ENCODE measurements at regions not wholly inside any gene's neighbourhood (a gene's known extent, or its start where the extent isn't known, plus 50 kb on each side); places are given as distances from the start of the nearest gene placed in this dataset.

DNA sequence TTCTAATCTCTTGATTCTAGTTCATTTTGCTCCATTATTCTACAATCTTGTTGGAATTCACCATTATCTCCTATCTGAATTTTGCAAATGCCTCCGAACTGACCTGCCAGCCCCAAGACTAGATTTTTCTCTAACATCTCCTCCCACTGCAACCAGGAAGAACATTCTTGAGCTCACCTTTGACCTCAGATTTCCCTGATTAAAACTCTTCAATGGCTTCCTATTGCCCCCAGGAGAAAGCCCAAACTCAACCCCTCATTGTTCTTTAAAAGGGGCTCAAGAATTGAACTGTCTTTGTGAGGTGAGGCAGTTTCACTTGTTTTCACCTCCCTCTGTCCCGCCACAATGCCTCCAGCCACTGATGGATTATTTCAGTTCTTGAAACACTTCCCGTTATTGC, 784.6 kb upstream of the ZEB2 start:
- H3K27ac ChIP-seq (ENCODE audit: extremely low read depth, low read depth, low read length), result no peak overlapping the region
- ChIA-PET POLR2A (no interaction called here), CTCF (interaction anchor here (0.6 kb wide), 1 partner anchor 1433 kb away, joined by 3 read pairs; no protein-coding TSS in a partner anchor)
- H3K4me1 ChIP-seq (ENCODE audit: control insufficient read depth, insufficient read depth, low read length), result no peaks in the 10 kb centered on the region
- H3K9me3 ChIP-seq (ENCODE audit: control insufficient read depth, insufficient read depth, low read depth, low read length), result no peaks in the 10 kb centered on the region
- no peak for TF ChIP-seq BCL11B (tag by site-specific recombination; IDR thresholded peaks at IDR 0.05; ENCODE audit: low read depth)
- TF ChIP-seq, protein P1, sequence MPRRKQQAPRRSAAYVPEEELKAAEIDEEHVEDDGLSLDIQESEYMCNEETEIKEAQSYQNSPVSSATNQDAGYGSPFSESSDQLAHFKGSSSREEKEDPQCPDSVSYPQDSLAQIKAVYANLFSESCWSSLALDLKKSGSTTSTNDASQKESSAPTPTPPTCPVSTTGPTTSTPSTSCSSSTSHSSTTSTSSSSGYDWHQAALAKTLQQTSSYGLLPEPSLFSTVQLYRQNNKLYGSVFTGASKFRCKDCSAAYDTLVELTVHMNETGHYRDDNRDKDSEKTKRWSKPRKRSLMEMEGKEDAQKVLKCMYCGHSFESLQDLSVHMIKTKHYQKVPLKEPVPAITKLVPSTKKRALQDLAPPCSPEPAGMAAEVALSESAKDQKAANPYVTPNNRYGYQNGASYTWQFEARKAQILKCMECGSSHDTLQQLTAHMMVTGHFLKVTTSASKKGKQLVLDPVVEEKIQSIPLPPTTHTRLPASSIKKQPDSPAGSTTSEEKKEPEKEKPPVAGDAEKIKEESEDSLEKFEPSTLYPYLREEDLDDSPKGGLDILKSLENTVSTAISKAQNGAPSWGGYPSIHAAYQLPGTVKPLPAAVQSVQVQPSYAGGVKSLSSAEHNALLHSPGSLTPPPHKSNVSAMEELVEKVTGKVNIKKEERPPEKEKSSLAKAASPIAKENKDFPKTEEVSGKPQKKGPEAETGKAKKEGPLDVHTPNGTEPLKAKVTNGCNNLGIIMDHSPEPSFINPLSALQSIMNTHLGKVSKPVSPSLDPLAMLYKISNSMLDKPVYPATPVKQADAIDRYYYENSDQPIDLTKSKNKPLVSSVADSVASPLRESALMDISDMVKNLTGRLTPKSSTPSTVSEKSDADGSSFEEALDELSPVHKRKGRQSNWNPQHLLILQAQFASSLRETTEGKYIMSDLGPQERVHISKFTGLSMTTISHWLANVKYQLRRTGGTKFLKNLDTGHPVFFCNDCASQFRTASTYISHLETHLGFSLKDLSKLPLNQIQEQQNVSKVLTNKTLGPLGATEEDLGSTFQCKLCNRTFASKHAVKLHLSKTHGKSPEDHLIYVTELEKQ (tag by site-specific recombination; IDR thresholded peaks at IDR 0.05; ENCODE audit: borderline replicate concordance), result no peak
- H3K4me3 ChIP-seq (ENCODE audit: low read depth, low read length), result no peak overlapping the region
- H3K36me3 ChIP-seq (ENCODE audit: control insufficient read depth in 2 of 2, insufficient read depth in 1 of 2, low read length in 2 of 2), result no peaks in the 10 kb centered on the region

DNA sequence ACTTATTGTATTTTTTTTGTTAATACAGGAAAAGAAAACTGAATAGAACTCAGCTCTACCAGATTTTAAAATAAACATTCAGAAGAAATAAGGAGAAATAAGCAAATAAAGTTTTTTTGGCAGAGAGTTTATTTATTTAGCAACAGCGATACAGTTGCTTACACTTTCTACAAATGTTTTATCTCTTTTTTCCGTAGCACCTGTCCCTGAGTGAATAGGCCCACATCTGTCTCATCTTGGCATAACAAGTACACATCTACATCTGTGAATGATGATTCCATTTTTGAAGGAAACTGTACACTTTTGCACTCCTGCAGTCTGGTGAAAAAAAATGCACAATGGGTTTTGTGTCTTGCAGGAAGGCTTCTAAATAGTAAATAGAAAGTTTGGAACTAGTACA, 783.6 kb upstream of the ZEB2 start:
- no peak overlapping the region for H3K4me3 ChIP-seq (ENCODE audit: low read depth, low read length)
- POLR2A ChIA-PET, result no interaction called here
- H3K27ac ChIP-seq (ENCODE audit: extremely low read depth, low read depth, low read length), result no peak overlapping the region
- no peaks in the 10 kb centered on the region for H3K4me1 ChIP-seq (ENCODE audit: control insufficient read depth, insufficient read depth, low read length)
- no peaks in the 10 kb centered on the region for H3K36me3 ChIP-seq (ENCODE audit: control insufficient read depth in 2 of 2, insufficient read depth in 1 of 2, low read length in 2 of 2)
- CTCF ChIA-PET, result interaction anchor here (0.6 kb wide), 1 partner anchor 487 kb away, joined by 6 read pairs; no protein-coding TSS in a partner anchor
- no peaks in the 10 kb centered on the region for H3K9me3 ChIP-seq (ENCODE audit: control insufficient read depth, insufficient read depth, low read depth, low read length)
- TF ChIP-seq YY2 (tag by site-specific recombination; IDR thresholded peaks at IDR 0.05) (no peak), ZNF548 (tag by site-specific recombination; IDR thresholded peaks at IDR 0.05) (no peak), ZNF704 (tag by site-specific recombination; IDR thresholded peaks at IDR 0.05) (no peak), ZNF510 (tag by site-specific recombination; IDR thresholded peaks at IDR 0.05; ENCODE audit: insufficient replicate concordance) (no peak), ZNF157 (tag by site-specific recombination; IDR thresholded peaks at IDR 0.05) (no peak), KLF1 (tag by site-specific recombination; IDR thresholded peaks at IDR 0.05) (no peak), GLI2 (tag by site-specific recombination; IDR thresholded peaks at IDR 0.05; ENCODE audit: borderline replicate concordance, low read depth) (no peak), ZNF830 (tag by site-specific recombination; IDR thresholded peaks at IDR 0.05; ENCODE audit: low read depth) (no peak), ZBTB8A (tag by site-specific recombination; IDR thresholded peaks at IDR 0.05) (no peak), ZNF302 (tag by site-specific recombination; IDR thresholded peaks at IDR 0.05; ENCODE audit: low read depth) (no peak), ZNF76 (tag by site-specific recombination; IDR thresholded peaks at IDR 0.05; ENCODE audit: borderline replicate concordance, low read depth) (no peak), ZNF280C (tag by site-specific recombination; IDR thresholded peaks at IDR 0.05) (no peak), ZBTB11 (tag by site-specific recombination; conservative IDR thresholded peaks at IDR 0.05; ENCODE audit: low read depth) (no peak), ZBTB49 (tag by site-specific recombination; IDR thresholded peaks at IDR 0.05; ENCODE audit: low read depth) (no peak), SP7 (tag by site-specific recombination; IDR thresholded peaks at IDR 0.05) (no peak)
- TF ChIP-seq, protein P2, sequence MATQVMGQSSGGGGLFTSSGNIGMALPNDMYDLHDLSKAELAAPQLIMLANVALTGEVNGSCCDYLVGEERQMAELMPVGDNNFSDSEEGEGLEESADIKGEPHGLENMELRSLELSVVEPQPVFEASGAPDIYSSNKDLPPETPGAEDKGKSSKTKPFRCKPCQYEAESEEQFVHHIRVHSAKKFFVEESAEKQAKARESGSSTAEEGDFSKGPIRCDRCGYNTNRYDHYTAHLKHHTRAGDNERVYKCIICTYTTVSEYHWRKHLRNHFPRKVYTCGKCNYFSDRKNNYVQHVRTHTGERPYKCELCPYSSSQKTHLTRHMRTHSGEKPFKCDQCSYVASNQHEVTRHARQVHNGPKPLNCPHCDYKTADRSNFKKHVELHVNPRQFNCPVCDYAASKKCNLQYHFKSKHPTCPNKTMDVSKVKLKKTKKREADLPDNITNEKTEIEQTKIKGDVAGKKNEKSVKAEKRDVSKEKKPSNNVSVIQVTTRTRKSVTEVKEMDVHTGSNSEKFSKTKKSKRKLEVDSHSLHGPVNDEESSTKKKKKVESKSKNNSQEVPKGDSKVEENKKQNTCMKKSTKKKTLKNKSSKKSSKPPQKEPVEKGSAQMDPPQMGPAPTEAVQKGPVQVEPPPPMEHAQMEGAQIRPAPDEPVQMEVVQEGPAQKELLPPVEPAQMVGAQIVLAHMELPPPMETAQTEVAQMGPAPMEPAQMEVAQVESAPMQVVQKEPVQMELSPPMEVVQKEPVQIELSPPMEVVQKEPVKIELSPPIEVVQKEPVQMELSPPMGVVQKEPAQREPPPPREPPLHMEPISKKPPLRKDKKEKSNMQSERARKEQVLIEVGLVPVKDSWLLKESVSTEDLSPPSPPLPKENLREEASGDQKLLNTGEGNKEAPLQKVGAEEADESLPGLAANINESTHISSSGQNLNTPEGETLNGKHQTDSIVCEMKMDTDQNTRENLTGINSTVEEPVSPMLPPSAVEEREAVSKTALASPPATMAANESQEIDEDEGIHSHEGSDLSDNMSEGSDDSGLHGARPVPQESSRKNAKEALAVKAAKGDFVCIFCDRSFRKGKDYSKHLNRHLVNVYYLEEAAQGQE (tag by site-specific recombination; IDR thresholded peaks at IDR 0.05), result no peak

Measured in HEK293 (cell line).